ENCODE measurements at regions not wholly inside any gene's neighbourhood (a gene's known extent, or its start where the extent isn't known, plus 50 kb on each side); places are given as distances from the start of the nearest gene placed in this dataset.
"Not testable (repeated sequence)": the region's sequence is repeated elsewhere in the genome, so short reads cannot be mapped to it uniquely, and the experiment has no call there.

DNA sequence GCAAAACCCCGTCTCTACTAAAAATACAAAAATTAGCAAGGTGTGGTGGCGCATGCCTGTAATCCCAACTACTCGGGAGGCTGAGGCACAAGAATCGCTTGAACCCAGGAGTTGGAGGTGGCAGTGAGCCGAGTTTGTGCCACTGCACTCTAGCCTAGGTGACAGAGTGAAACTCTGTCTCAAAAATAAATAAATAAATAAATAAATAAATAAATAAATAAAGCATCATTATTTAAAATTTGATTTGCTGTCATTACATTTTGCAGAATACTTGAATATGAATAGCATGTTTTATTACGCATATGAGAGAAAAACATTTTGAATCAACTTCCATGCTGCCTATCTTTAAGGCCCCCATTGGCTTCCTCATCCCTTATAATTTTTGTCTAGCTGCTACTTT is 53.4 kb upstream of the MED14 start:
- DNase-seq (ENCODE audit: low spot score), result not testable (repeated sequence)

DNA sequence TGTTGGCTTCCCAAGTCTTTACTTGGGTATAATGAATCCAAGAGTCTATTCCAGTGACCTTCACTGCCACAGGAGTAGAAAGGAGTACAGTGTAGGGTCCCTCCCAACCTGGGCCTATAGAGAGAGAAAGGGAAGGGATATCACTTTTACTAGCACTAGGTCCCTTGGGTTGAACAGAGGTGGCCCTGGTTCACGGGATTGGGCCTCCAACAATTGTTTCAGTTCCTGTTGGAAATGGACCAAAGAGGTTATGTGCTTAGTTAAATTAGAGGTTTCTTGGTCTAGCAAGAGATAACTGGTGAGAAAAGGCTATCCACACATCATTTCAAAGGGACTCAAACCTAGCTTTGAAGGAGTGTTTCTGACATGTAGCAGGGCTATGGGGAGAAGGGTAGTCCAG is 57.1 kb upstream of the MED14 start:
- no peak for DNase-seq (ENCODE audit: low spot score)

DNA sequence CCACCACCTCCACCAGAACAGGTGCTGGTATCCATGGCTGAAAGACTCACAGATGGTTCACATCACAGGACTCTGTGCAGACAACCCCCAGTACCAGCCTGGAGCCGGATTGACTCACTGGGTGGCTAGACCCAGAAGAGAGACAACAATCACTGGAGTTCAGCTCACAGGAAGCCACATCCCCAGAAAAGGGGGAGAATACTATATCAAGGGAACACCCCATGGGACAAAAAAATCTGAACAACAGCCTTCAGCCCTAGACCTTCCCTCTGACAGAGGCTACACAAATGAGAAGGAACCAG is 59.4 kb upstream of the MED14 start:
- not testable (repeated sequence) for DNase-seq (ENCODE audit: low spot score)

DNA sequence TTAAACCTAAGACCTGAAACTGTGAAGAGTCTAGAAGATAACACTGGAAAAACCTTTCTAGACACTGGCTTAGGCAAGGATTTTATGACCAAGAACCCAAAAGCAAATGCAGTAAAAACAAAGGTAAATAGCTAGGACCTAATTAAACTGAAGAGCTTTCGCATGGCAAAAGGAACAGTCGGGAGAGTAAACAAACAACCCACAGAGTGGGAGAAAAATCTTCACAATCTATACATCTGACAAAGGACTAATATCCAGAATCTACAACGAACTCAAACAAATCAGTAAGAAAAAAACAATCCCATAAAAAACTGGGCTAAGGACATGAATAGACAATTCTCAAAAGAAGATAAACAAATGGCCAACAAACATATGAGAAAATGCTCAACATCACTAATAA is 64.4 kb upstream of the MED14 start:
- DNase-seq (ENCODE audit: low spot score), result not testable (repeated sequence)

DNA sequence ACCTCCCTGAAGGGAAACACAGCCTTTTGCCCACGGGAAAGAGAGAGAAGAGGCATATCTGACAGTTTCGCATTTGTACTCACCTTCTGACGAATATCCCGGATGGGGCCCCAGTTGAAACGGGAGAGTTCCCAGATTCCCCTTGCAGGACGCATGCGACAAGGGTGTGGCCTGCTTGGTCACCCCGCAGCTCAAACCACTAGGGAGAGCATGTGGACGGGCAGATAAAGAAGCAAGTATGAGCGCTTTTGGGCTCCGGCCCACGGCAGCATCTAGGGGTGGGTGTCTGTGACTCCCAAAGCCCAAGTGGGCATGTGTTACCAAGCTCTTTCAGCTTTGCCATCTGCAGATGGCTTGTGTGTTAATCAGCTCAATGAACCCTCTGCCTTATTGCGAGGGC is 70.1 kb upstream of the MED14 start:
- DNase-seq (ENCODE audit: low spot score), result no peak

DNA sequence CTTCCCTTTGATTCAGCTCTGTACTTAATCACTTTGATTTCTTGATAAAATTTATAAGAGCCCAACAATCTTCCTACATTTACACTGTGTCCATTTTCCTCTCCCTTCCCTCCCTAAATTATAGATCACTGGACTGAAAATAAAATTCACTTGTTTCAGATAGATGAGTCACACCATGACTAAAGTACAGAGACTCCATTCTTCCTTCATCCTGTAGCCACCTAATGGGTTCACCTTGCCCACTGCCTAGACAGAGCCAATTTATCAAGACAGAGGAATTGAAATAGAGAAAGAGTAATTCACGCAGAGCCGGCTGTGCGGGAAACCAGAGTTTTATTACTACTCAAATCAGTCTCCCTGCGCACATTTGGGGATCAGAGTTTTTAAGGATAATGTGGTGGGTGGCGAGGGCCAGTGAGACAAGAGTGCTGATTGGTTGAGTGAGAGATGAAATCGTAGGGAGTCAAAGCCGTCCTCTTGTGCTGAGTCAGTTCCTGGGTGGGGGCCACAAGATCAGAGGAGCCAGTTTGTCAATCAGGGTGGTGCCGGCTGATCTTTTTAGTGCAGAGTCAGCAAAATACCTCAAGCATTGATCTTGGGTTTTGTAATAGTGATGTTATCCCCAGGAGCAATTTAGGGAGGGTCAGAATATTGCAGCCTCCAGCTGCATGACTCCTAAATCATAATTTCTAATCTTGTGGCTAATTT is 71.3 kb upstream of the MED14 start:
- no peak for DNase-seq (ENCODE audit: low spot score)

DNA sequence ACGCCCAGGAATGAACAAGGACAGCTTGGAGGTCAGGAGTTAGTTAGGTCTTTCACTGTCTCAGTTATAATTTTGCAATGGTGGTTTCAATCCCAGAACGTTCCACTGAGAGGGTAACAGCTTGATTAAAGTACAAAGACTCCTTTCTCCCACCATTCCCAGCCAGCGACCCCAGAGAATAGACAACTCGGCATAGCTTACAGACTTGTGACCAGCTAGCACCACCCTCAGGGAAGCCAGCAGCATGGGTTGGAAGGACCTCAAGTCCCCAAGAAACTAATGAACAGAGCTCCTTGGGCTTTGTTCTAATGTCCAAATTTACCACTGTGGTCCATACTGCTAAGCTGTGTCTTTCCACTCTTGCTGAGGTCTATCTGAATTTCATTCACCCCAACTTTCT is 72.0 kb upstream of the MED14 start:
- no peak for DNase-seq (ENCODE audit: low spot score)

DNA sequence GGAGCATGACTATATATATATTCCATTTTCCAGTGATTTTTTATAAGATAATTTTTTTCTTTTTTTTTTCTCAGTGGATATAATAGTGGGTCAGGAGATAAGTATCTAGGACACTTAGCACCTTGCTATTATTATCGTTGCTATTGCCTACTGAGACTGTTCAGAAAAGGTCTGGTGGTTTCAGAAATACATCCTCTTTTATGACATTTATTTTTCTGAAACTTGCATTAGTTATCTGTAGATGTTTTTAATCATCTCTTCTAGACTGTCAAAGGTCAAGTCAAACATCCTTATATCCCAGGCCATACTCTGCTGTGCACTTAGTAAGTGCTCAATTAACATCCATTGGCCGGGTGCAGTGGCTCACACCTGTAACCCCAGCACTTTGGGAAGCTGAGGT is 72.9 kb upstream of the MED14 start:
- no peak for DNase-seq (ENCODE audit: low spot score)

DNA sequence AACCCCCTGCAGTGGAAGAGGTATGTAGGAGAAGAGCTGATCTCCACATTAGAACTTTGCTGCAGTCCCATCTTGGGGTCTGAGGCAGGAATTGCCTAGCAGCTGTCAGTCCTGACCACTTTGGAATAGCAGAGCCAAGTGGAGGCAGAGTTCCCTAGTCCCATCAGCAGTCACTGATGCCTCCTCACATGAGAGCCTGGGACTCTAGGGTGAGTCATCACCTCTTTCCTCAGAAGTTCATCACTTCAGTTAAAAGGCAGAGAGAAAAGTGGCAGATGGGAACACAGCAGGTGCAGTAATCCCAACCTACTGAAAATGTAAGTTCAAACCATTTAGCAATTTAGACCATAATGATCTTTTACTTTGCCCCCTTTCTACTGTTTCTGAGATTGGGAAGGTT is 73.9 kb upstream of the MED14 start:
- DNase-seq (ENCODE audit: low spot score), result no peak

DNA sequence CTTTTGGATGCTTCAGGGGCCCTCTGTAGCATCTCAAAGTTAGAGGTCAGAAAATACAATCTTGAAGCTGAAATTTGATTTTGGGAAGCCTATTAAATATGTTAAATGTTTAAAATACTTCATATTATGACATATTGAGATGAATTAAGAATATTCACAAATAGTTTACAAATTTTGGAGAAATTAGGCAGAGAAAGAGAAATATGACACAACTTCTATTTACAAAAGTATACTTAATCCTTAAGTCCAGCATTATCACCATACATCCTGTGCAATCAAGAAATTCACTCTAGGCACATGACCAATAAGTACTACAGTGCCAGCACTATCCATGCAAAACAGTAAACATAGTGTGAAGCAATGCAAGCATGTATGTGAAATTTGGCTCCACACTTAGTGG is 79.7 kb upstream of the MED14 start:
- not testable (repeated sequence) for DNase-seq (ENCODE audit: low spot score)

DNA sequence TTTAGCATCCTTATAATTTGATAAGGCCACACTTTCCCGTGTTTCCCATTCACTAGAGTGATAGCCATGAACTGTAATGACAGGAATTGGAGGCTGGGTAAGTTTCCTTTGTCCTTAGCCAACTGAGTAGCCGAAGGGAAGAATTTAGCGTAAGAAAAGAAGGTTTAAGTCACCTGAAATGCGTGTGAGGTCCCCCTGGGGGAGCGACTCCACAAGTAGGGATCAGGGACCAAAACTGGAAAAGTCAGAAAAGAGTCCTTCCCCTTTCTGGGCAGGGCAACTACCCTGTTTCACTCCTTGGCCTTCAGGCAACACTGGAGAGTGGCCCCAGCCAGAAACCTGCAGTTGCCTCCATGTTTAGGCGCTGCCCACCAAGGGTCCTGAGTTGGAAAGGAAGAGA is 81.6 kb upstream of the MED14 start:
- DNase-seq (ENCODE audit: low spot score), result no peak

DNA sequence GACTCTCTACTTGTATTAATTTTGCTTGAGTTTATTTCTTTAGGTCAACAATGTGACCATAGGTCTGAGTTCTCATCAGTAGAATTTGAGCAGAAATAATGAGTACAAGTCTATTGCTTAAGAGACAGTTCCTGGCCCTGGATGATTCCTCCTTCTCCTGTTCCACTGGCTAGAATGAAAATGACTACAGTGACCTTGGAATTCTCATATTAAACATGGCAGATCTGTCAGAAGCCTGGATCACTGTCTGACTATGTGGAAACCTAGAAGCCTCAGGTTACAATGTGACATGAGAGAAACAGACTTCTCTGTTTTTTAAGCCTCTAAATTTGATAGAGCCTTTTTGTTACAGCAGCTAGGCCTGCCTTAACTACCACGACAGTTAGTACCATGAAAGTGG is 82.9 kb upstream of the MED14 start:
- no peak for DNase-seq (ENCODE audit: low spot score)

DNA sequence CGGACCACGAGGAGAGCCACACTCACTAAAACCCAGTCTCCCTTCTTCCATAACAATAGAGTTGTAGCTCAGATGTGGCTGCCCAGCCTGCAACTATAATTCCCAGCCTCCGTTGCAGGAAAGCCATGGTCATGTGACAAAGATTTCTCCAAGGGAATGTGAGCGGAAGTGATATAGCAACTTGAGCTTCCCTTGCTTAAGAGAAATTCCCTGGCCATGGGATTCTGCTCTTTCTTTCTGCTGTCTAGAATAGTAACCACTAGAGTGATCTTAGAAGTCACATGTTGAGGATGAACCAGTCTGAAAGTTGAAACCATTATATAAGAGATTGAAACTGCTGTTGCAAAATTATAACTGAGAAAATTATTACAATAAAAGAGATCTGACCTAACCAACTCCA is 86.4 kb upstream of the MED14 start:
- DNase-seq (ENCODE audit: low spot score), result no peak

DNA sequence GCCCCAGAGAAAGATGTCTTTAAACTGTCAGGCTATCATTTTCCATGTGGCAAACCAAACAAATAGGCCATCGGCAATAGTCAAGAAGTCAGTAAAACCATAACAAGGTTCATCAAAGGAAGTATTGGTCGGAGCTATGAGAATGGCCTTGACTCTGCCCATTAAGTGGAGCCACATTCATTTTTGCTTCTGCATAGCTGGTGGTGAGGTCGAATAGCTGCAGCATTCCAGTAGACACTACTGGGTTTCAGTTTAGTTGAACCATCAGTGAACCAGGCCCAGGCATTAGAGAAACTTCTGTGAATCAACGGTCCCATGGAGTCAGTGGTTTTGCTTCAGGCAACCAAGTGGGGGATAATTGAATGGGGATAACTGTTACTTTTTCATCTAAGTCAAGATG is 92.0 kb upstream of the MED14 start:
- DNase-seq (ENCODE audit: low spot score), result no peak

DNA sequence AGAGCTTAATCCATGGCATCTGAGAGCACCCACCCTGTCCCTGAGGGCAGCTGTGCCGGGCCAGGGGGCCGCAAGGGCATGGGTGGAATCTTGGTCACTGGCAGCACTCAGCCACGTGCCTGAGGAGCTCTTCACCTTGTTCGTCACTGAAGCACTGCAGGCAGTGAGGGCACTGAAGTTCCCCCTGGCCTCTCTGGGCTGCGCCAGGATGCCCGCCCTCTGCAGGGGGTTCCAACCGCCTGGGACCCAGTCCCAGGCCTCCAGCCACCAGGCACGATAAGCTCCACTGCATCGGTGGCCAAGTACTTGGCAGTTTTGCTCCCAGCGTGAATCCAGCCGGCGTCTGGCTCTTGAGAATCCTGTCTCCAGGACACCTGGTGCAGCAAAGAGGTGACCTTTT is 96.4 kb upstream of the MED14 start:
- no peak for DNase-seq (ENCODE audit: low spot score)

DNA sequence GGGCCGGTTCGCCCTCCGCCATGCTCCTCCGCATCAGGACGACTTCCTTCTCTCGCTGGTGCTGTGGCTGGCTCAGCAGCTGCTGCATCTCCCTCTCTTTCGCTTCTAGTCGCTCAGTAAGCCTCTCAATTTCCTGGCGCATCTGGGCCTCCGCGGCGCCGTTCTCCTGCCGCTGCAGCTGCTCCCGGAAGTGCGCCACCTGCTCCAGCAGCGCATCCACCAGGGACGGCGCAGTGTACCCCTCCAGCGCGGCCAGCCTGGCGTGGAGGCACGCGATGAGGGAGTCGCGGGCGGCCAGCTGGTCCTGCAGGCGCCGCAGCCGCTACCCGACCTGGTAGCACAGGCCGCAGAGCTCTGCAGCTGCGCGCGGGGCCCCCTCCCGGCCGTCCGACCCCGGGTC is 97.4 kb upstream of the MED14 start:
- DNase-seq (ENCODE audit: low spot score), result no peak

DNA sequence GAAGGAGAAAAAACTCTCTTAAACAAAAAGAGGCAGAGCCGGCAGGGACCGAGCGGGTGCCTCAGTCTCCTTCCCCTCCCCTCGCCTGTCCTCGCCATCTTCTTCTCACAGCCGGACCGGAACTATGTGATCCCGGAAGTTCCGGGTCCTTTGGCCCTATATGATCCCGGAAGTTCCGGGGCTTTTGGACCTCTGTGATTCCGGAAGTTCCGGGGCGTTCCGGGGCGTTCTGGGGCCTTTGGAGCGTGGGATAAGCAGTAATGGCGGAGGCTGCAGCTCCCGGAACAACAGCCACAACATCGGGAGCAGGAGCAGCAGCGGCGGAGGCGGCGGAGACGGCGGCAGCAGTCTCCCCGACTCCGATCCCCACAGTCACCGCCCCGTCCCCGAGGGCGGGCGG is 98.9 kb upstream of the MED14 start:
- DNase-seq (ENCODE audit: low spot score), result no peak

DNA sequence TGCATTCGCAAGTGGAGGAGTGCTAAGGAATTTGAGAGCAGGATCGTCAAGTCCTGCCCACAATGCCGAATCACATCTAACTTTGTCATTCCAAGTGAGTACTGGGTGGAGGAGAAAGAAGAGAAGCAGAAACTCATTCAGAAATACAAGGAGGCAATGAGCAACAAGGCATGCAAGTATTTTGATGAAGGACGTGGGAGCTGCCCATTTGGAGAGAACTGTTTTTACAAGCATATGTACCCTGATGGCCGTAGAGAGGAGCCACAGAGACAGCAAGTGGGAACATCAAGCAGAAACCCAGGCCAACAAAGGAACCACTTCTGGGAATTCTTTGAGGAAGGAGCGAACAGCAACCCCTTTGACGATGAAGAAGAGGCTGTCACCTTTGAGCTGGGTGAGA is 100.2 kb upstream of the MED14 start:
- no peak for DNase-seq (ENCODE audit: low spot score)

DNA sequence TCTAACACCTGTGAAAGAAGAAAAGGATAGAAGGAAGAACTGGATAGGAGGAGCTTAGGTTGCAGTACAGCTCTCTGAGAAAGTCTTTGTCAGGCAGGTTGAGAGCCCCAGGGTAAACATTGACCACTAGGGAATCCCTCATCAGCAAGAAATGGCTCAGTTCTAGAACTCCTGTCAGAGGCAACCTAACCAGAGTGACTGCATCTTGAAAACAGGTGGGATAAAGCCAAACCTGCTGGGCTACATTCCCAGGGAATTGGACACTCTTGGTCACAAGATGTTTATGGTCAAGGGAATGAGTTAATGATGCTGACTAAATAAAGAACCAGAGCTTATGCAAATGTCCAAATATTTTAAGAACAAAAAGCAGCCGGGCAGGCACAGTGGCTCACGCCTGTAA is 108.3 kb upstream of the MED14 start:
- DNase-seq (ENCODE audit: low spot score), result no peak

DNA sequence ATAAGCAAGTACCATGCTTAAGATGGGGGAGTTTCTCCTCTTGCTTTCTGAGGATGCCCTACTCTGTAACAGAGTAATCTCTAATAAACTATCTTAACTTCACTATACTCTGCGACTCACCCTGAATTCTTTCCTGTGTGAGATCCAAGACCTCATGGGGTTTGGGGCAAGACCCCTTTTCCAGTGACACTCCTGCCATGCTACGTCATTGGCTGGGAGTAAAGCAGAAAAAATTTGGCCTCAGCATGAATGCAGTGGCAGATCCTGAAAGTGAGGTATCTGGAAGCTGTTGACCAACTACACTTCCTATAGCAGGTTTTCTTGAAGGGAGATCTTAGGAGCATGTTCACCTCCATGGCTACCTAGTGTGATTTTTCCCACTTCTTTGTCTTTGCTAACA is 109.1 kb upstream of the MED14 start:
- DNase-seq (ENCODE audit: low spot score), result no peak

DNA sequence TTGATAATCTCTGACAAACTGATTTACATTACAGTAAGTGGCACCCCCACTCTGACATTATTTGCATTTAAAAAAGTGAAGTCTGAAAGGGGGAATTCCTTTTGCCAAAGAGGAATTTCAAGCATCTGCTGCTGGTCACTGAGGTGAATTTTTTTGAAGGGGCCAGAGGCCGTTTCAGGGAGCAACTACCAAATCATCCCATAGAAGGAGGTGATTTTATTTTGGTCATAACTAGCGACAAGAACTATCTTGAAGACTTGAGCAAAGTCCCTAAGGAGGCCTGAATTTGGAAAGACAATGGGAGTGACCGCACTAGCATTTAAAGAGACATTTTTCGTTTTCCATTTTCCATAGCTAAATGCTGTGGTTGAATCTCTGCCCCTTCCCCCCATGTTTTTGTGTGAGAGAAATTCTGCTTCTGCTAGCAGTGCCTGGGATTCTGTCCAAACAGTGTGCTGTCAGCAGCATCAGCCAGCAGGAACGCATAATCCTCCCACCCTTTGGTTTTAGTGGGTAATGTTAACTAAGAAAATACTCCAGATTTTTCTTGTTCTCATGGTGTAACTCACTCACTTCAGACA is 110.1 kb upstream of the MED14 start:
- no peak for DNase-seq (ENCODE audit: low spot score)

DNA sequence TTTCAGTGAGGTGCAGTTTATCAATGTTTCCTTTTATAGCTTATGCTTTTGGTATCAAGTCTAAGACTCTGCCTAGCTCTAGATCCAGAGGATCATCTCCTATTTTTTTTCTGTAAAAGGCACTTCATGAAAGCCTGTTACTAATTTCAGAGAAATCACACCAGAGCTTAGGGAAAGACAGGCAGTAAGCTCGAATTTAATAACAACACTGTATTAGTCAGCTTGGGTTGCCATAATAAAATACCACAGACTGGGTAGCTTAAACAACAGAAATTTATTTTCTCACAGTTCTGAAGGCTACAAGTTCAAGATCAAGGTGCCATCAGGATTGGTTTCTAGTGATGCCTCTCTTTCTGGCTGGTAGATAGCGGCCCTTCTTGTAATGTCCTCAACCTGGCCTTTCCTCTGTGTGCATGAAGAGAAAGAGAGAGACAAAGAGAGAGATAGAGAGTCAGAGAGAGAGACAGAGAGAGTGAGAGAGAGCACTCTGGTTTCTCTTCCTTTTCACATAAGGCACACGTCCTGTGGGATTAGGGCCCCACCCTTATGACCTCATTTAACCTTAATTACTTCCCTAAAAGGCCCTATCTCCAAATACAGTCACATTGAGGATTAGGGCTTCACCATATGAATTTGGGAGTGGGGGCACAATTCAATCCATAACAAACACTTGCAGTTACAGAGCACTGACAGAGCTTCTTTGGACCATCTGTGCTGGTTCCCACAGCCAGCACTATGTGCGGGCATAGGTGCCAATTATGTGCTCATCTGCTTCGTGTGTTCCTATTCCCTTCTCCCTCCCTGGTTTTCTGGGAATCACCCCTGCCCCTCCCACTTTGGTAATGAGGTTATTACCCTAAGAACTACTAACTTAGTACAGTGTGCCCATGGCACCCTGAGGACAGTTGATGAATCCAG is 114.8 kb upstream of the MED14 start:
- no peak for DNase-seq (ENCODE audit: low spot score)

DNA sequence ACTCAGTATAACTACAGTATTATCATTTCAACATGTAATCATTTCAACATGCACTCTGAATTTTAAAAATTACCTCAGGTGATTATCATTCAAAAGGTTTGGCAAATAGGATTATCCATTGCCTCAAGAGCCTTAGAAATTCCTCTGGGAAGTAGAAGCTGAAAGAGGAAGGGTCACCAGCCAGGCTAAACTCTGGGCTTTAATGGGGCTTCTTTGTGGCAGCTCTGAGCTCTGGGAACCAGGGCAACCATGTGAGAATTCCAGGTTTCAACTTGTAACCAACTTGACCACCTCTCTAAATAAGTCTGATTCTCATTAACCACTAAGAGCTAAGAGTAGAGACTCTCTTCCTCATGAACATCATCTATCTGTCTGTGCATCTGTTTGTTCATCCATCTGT is 117.2 kb upstream of the MED14 start:
- DNase-seq (ENCODE audit: low spot score), result no peak

Measured in CD4-positive, alpha-beta T cell treated with Interleukin-2 at 100 ng/mL for 4 hours (primary cell).